B cell (primary cell): ENCODE measurements at regions not wholly inside any gene's neighbourhood (a gene's known extent, or its start where the extent isn't known, plus 50 kb on each side); places are given as distances from the start of the nearest gene placed in this dataset.

Experiments used
- ATAC-seq: fragments of 200-7000 bp; cut with Tn5 transposase; one replicate; pipeline ENCODE4 v1.10.0; 2021; ENCODE audit warnings: low read depth, mild to moderate bottlenecking, moderate number of reproducible peaks, moderate library complexity
- CTCF ChIA-PET: fragments of 350-600 bp; sonication (Branson Sonifier 250); formaldehyde crosslinking; loops from one replicate; lab custom pipeline; 2021; ENCODE audit warnings: antibody characterized with exemption, inconsistent platforms; lab: Charles Lee
- POLR2A ChIA-PET: fragments of 350-600 bp; sonication (Branson Sonifier 250); formaldehyde crosslinking; loops from one replicate; lab custom pipeline; 2021; ENCODE audit warnings: antibody characterized with exemption; lab: Charles Lee
- DNase-seq: peaks from one replicate; pipeline ENCODE4 v3.0.0; 2013
- H2AFZ ChIP-seq: 2 replicates; pipeline ENCODE4 v1.6.1; 2012; ENCODE audit warnings: mild to moderate bottlenecking, low read depth, low read length; ENCODE audit not compliant: insufficient read depth, poor library complexity, severe bottlenecking
- H3K27ac ChIP-seq, 2 donors: 1 replicate in 1 of 2; 2 replicates in 1 of 2; pipeline ENCODE4 v1.5.1; 2012 to 2013; ENCODE audit warnings: low read length in 2 of 2, mild to moderate bottlenecking in 2 of 2, moderate library complexity in 1 of 2
- H3K27me3 ChIP-seq, 4 experiments: fragments of 200-600 bp in 1 of 4; sonication (generic) in 1 of 4; replicated peaks in 1 of 4; 1 replicate in 2 of 4; 2 replicates in 2 of 4; pipeline versions ENCODE4 v1.6.1 to v1.7.0; 2013 to 2016; ENCODE audit warnings: low read length in 3 of 4, mild to moderate bottlenecking in 2 of 4, mixed read lengths in 1 of 4, moderate library complexity in 1 of 4; ENCODE audit not compliant: insufficient read depth in 4 of 4, control insufficient read depth in 3 of 4; ENCODE audit errors: control extremely low read depth in 1 of 4
- H3K36me3 ChIP-seq, 2 experiments: replicated peaks in 1 of 2; 1 replicate in 1 of 2; 2 replicates in 1 of 2; pipeline versions ENCODE4 v1.6.1 to v1.7.1; 2013; ENCODE audit warnings: low read length in 1 of 2; ENCODE audit not compliant: insufficient read depth in 2 of 2, control insufficient read depth in 1 of 2; ENCODE audit errors: control extremely low read depth in 1 of 2, extremely low read depth in 1 of 2
- H3K4me1 ChIP-seq, 2 donors: fragments of 200-600 bp in 1 of 2; sonication (generic) in 1 of 2; 1 replicate in 1 of 2; 2 replicates in 1 of 2; pipeline versions ENCODE4 v1.5.1 to v1.6.1; 2013 to 2017; ENCODE audit warnings: low read length in 2 of 2; ENCODE audit not compliant: control insufficient read depth in 2 of 2, insufficient read depth in 2 of 2
- H3K4me2 ChIP-seq: replicated peaks from 2 replicates; pipeline ENCODE3; 2012; ENCODE audit warnings: mild to moderate bottlenecking, low read depth, low read length; ENCODE audit not compliant: poor library complexity, severe bottlenecking
- H3K4me3 ChIP-seq, 5 experiments: fragments of 200-600 bp in 1 of 5; sonication (generic) in 1 of 5; 1 replicate in 3 of 5; 2 replicates in 2 of 5; pipeline versions ENCODE4 v1.5.1 to v1.7.0; 2011 to 2016; ENCODE audit warnings: low read length in 4 of 5, mild to moderate bottlenecking in 4 of 5, low read depth in 2 of 5, control low read depth in 1 of 5, moderate library complexity in 1 of 5; ENCODE audit not compliant: insufficient read depth in 1 of 5; ENCODE audit errors: control extremely low read depth in 1 of 5, extremely low read depth in 1 of 5
- H3K79me2 ChIP-seq: fragments of 200-600 bp; sonication (generic); one replicate; pipeline ENCODE4 v1.6.0; 2016; ENCODE audit warnings: low read length; ENCODE audit not compliant: control insufficient read depth, insufficient read depth
- H3K9ac ChIP-seq: fragments of 200-600 bp; sonication (generic); 2 replicates; pipeline ENCODE4 v1.6.1; 2017; ENCODE audit warnings: mild to moderate bottlenecking, low read length, moderate library complexity
- H3K9me3 ChIP-seq, 3 donors: one replicate each; pipeline versions ENCODE4 v1.6.1 to v1.7.1; 2013; ENCODE audit warnings: low read length in 2 of 3; ENCODE audit not compliant: control insufficient read depth in 2 of 3, insufficient read depth in 1 of 3; ENCODE audit errors: control extremely low read depth in 1 of 3
- H4K20me1 ChIP-seq: 2 replicates; pipeline ENCODE4 v1.6.0; 2012; ENCODE audit warnings: mild to moderate bottlenecking, low read length; ENCODE audit not compliant: insufficient read depth, control insufficient read depth, poor library complexity, severe bottlenecking
- H3K27ac Mint-ChIP-seq: one replicate; pipeline ENCODE4 v1.8.0; 2021; ENCODE audit warnings: mixed read lengths
- H3K27me3 Mint-ChIP-seq: one replicate; pipeline ENCODE4 v1.8.0; 2021; ENCODE audit warnings: mixed read lengths
- H3K4me1 Mint-ChIP-seq: one replicate; pipeline ENCODE4 v1.8.0; 2021; ENCODE audit warnings: mixed read lengths
- H3K4me3 Mint-ChIP-seq: one replicate; pipeline ENCODE4 v1.8.0; 2021; ENCODE audit warnings: mixed read lengths
- H3K9me3 Mint-ChIP-seq: one replicate; pipeline ENCODE4 v1.8.0; 2022; ENCODE audit warnings: mixed read lengths; ENCODE audit not compliant: insufficient read depth
- CTCF ChIP-seq: fragments of 200-600 bp; IDR thresholded peaks from one replicate; pipeline ENCODE4 v1.8.0; 2022; ENCODE audit warnings: antibody characterized with exemption, mild to moderate bottlenecking
- EZH2 ChIP-seq: IDR thresholded peaks from 2 replicates; pipeline ENCODE4 v1.6.1; 2012; ENCODE audit warnings: borderline replicate concordance, low read depth, mild to moderate bottlenecking, moderate library complexity, low read length; ENCODE audit not compliant: insufficient read depth, poor library complexity, severe bottlenecking
- WGBS: methylation state at CpG from one replicate; pipeline ENCODE4 v1.1.5; 2013; ENCODE audit warnings: missing lambda C conversion rate; ENCODE audit not compliant: insufficient coverage; 5-methylcytosine and 5-hydroxymethylcytosine counted together
- intact Hi-C: fragments of 100-400 bp; cut with micrococcal nuclease; formaldehyde crosslinking; loops from one replicate; pipeline ENCODE4 v1.10.0; 2022

- Mint-ChIP-seq H3K4me1 (peaks cover 3% of the 10 kb centered on the region), H3K9me3 (no peaks in the 10 kb centered on the region), H3K27ac (no peak overlapping the region), H3K4me3 (no peak overlapping the region), H3K27me3 (peaks cover 11% of the 10 kb centered on the region)
- ATAC-seq (no peak), DNase-seq (no peak)
- no CpG with 5 or more reads among the region's 1 CpG for WGBS
- TF ChIP-seq EZH2 (no peak), CTCF (no peak)
- CTCF ChIA-PET: interaction anchor here (2.1 kb wide), 1 partner anchor 12 kb away, joined by 5 read pairs; no protein-coding TSS in a partner anchor
- Histone ChIP-seq H3K27me3 (no peaks in the 10 kb centered on the region), H3K79me2 (no peaks in the 10 kb centered on the region), H3K9me3 (peaks cover 0 to 5% (median 0%) of the 10 kb centered on the region in 3 donors), H3K4me2 (no peak overlapping the region), H3K27ac (no peak overlapping the region), H3K4me3 (no peak overlapping the region), H3K36me3 (no peaks in the 10 kb centered on the region), H4K20me1 (no peaks in the 10 kb centered on the region), H3K9ac (no peak overlapping the region), H3K4me1 (peaks cover 0 to 2% of the 10 kb centered on the region in 2 donors), H2AFZ (no peak overlapping the region)
- POLR2A ChIA-PET: no interaction called here
- intact Hi-C loops: no loop called here
These were observed 84.6 kb upstream of the TCF21 start for GRCh38 chr6:133804265-133804664.

GRCh38 chr6:133805876-133806275 lies 83.0 kb upstream of the TCF21 start:
- no peak overlapping the region for H3K27ac Mint-ChIP-seq
- H3K4me3 ChIP-seq: no peak overlapping the region
- no peak overlapping the region for H3K9ac ChIP-seq
- H3K4me1 ChIP-seq: peaks cover 0 to 2% of the 10 kb centered on the region in 2 donors
- ChIA-PET CTCF (interaction anchor here (1.0 to 2.1 kb wide), 2 partner anchors 11 to 17 kb away, joined by 3 to 5 read pairs; no protein-coding TSS in a partner anchor), POLR2A (no interaction called here)
- H3K36me3 ChIP-seq: no peaks in the 10 kb centered on the region
- 19% methylated on average over 2 of the region's 2 CpGs for WGBS
- H3K4me3 Mint-ChIP-seq: no peak overlapping the region
- no peak overlapping the region for H3K27ac ChIP-seq
- H3K79me2 ChIP-seq: no peaks in the 10 kb centered on the region
- peaks cover 15% of the 10 kb centered on the region for H3K27me3 Mint-ChIP-seq
- no peak overlapping the region for H2AFZ ChIP-seq
- ATAC-seq (no peak), DNase-seq (no peak)
- no peaks in the 10 kb centered on the region for H4K20me1 ChIP-seq
- H3K9me3 Mint-ChIP-seq: no peaks in the 10 kb centered on the region
- intact Hi-C loops: no loop called here
- no peaks in the 10 kb centered on the region for H3K9me3 ChIP-seq
- no peak overlapping the region for H3K4me2 ChIP-seq
- H3K27me3 ChIP-seq: no peaks in the 10 kb centered on the region
- peaks cover 3% of the 10 kb centered on the region for H3K4me1 Mint-ChIP-seq
- no peak for TF ChIP-seq CTCF
- TF ChIP-seq EZH2: no peak
